HG02870 (cell line): ENCODE measurements at regions not wholly inside any gene's neighbourhood (a gene's known extent, or its start where the extent isn't known, plus 50 kb on each side); places are given as distances from the start of the nearest gene placed in this dataset.

Experiments
- ATAC-seq: cut with Tn5 transposase; IDR thresholded peaks from one replicate; pipeline ENCODE4 v1.9.1; 2021; ENCODE audit warnings: mild to moderate bottlenecking, moderate library complexity; ENCODE audit not compliant: unreplicated experiment

DNA sequence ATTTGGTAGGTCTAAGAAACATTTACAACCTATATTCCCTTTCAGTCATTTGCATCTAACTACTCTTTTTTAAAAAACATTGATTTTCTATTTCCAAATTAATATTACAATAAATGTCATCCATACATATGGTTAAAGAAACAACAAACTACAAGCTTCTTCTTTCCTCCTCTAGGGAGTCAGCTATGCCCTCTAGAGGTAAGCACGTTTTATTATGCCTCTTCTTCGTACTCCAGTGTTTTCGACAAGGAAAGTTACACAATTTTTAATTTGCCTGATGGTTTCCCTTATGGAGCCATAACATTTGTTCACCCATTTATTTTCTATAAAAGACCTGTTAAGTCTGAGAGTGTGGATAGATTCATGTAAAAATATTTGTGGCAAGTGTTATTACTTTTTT is 183.4 kb upstream of the CDH7 start:
- no peak for ATAC-seq

DNA sequence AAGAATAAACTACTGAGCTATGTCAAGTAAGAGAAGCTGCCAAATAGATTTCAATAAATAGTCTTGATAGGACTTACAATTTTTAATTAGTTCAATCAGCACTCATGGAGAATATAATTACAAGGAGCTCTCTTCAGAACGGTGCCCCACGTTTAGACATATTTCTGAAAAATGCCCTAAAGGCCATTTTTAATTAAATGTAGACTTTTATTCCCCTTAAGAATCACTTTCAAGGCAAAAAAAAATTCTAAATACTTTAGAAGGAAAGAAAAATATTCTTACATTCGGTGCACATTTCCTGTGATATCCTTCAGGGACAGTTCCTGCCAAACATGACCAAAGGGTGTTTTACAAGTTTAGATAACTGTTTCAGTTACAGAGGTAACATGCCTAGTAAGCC is 202.5 kb upstream of the CDH7 start:
- no peak for ATAC-seq

DNA sequence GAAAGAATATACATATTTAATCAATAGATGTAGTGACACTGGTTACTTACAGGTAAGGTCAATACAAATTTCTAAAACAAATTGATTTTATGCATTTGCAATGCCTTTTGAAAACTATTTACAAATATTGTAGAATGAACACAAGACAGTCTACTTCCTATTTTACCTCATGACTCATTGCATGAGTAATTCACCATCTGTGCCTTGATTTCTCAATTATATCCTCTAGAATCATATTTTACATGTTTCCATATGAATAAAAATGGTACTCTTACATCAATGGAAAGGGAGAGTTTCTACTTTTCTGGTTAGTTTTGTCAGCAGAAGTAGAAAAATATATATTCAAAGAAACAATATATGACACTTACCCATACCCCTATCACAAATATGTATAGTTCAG is 203.8 kb upstream of the CDH7 start:
- no peak for ATAC-seq

GRCh38 chr18:65544701-65545100 is 206.1 kb upstream of the CDH7 start:
- ATAC-seq = no peak

DNA sequence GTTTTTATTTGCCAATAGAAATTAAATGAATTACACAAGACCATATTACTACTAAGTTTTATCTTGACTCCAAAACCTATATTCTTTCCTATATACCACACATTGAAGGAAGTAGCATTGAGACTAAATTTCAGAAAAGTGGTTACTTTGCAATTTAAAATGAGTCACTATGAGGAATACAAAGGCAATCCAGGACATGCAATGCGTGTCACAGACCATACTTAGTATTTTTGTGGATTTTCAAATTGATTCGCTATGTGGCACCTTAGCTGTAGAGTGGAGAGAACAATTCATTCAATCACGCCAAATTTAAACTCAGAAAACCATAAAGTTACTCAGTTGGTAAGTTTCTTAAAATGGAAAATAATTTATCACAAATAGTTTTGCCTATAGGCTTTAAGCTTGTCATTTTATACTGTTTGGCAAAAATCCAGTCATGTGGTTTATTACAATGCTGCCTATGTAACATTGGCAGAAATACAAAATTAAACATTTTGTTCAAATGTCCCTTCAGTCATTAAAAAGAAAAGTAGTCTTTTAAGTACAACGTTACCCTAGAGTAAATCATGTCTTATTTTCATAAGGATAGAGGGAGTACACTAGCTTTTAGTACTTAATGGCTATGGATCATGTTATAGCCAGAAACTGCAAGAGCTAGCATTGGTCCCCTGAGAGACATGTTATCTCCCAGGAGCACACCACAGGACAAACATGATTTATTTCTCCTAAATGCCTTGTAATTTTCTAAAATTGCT is 222.8 kb upstream of the CDH7 start:
- no peak for ATAC-seq

GRCh38 chr18:65526099-65526498 is 224.7 kb upstream of the CDH7 start:
- no peak for ATAC-seq

GRCh38 chr18:65523461-65523860 is 227.4 kb upstream of the CDH7 start:
- no peak for ATAC-seq

DNA sequence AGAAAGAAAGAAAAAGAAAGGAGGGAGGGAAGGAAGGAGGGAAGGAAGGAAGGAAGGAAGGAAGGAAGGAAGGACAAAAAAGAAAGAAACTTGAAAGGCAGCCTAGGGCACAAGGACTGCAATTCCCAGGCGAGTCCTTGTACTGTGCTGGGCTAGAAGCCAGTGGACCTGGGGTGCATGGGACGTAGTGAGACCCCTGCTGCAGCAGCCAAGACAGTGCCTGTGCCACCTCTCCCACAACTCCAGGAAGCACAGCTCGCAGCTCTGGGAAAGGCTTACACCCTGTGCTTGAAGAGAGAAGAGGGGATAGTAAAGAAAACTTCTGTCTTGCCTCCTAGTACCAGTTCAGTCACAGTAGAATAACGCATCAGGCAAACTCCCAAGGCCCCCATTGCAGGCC is 227.9 kb upstream of the CDH7 start:
- ATAC-seq = no peak

GRCh38 chr18:65516209-65516608 is 234.6 kb upstream of the CDH7 start:
- no peak for ATAC-seq

DNA sequence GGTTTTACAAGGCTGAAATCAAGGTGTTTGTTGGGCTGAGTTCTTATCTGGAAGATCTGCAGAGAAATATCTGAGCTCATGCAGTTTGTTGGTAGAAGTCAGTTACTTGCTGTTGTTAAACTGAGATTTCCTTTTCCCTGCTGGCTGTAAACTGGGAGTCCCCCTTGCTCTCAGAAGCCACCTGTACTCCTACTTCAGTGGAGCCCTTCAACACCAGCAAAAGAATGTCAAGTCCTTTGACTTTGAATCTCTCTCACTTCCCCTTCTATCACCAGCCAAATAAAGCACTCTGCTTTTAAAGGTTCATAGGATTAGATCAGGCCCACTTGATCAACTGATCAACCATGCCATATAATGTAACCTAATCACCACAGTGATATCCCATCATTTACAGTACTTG is 252.2 kb upstream of the CDH7 start:
- no peak for ATAC-seq

DNA sequence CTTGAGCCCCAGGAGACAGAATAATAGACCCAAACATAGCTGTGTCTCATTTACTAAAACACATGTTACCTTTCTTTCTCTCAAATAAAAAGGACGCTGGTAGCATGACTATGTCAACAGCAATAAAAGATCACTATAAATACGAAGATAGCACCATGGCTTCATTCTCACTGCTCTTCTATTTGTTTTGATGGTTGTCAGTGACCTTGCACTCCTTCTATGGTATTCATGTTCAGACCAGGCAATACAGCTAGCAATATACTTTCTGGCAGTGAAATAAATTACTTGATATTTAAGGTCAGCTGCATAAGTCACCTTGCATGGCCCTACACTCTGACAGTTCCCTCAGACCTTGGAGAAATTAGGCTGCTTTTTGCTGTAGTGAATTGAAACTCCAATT is 263.2 kb upstream of the CDH7 start:
- ATAC-seq = no peak

DNA sequence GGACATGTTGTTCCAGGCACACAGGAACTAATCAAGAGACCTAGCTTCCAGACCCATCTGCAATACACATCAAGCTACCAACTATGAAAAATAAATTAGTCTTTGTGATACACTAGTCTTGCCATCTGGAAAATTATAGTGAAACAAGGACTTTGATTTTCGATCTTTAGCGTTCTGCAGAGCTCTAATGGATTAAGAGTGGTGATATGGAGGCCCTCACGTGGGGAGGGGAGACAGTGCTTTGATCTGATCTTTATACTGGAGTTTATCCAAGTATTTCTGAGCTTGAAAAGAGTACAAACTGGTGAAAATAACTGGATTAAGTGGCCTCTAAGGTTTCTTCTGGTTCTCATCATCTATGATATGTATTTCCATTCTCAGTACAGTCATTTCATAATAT is 273.4 kb upstream of the CDH7 start:
- ATAC-seq = no peak

GRCh38 chr18:65468881-65469280 is 281.9 kb upstream of the CDH7 start:
- ATAC-seq = no peak

DNA sequence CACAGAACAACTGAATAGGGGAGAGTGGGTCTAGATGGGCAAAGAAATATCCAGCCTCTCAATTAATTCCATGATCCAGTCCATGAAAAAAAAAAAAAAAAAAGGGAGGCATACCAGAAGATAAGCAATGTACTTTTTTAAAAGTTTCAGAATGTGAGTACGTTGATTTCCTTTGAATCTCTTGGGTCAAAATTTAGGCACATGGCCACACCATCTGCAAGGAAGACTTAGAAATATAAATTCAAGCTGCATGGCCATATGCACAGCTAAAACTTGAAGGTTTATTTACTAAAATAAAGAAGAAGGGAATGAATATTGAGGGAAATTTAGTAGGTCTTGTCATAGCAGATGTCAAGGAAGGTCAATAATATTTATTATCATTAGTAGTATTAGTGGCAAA is 286.5 kb upstream of the CDH7 start:
- ATAC-seq = no peak

- ATAC-seq = no peak
These were observed 291.1 kb upstream of the CDH7 start for GRCh38 chr18:65459741-65460140.

- no peak for ATAC-seq
These were observed 291.9 kb upstream of the CDH7 start for GRCh38 chr18:65458871-65459270.

GRCh38 chr18:65439188-65439587 is 311.6 kb upstream of the CDH7 start:
- no peak for ATAC-seq

DNA sequence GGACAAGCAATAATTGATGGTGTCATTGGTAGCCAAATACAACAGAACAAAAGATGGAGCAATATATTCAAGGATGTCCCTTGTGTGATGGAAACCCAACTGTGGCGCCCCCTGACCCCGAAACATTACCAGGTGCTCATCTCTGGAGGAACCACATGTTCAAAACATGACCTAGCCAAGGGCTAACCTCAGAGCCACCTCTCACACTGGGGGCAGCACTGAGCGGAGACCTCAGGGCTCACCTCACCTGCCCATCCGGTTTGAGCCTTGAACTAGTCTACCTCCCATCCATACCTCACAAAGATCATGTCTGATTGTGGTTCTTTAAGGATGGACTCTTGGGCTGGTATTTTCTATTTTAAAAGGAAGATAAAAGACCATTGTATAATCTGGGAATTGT is 314.4 kb upstream of the CDH7 start:
- no peak for ATAC-seq

DNA sequence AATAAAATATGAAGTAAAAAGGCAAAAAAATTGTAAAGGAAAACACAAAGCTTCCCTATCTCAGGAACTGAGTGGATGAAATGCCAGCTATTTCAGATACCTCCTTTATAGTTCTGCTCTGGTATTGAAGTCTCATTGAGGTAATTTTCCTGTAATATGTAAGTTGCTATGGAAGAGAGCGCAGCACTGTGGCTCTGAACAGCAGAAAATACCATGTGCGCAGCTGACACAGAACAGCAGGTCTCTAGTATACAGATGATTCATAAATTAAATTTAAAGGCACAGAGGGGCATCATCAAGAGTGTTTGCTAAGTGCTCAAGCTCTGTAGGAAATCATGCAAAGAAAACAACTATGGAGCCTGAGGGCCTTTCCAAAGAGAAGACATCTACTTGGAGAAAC is 315.3 kb upstream of the CDH7 start:
- no peak for ATAC-seq

GRCh38 chr18:65429601-65430000 is 321.2 kb upstream of the CDH7 start:
- no peak for ATAC-seq

DNA sequence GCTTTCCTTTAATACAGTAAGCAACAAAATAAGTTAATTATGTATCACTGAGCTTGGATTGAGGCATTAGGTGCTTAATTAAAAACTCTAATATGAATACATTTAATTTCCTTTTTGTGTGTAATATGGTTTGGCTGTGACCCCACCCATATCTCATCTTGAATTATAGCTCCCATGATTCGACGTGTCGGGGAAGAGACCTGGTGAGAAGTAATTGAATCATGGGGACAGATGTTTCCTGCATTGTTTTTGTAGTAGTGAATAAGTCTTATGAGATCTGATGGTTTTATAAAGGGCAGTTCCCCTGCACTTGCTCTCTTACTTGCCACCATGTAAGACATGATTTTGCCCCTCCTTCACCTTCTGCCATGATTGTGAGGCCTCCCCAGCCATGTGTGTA is 325.4 kb upstream of the CDH7 start:
- ATAC-seq = no peak

DNA sequence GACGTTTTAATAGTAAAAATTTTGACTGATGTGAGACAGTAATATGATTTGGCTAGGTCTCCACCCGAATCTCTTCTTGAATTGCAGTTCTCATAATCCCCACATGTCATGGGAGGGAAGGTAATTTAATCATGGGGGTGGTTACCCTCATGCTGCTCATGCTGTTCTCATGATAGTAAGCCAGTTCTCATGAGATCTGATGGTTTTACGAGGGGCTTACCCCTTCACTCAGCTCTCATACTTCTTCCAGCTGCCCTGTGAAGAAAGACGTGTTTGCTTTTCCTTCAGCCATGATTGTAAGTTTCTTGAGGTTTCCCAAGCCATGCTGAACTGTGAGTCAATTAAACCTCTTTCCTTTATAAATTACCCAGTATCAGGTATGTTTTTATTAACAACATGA is 327.0 kb upstream of the CDH7 start:
- ATAC-seq = no peak

GRCh38 chr18:65422544-65423136 is 328.2 kb upstream of the CDH7 start:
- ATAC-seq = no peak
